Neuronal stem cell (in vitro differentiated cells): ENCODE measurements at regions not wholly inside any gene's neighbourhood (a gene's known extent, or its start where the extent isn't known, plus 50 kb on each side); places are given as distances from the start of the nearest gene placed in this dataset.

Experiments used
- DNase-seq: peaks from one replicate; pipeline ENCODE4 v3.0.0-alpha.2; 2013; ENCODE audit warnings: low spot score
- H2AFZ ChIP-seq: one replicate; pipeline ENCODE4 v1.6.1; 2013; ENCODE audit warnings: mild to moderate bottlenecking, low read length, inconsistent platforms
- H2AK5ac ChIP-seq: 2 replicates; pipeline ENCODE4 v1.6.1; 2013; ENCODE audit warnings: low read depth, mild to moderate bottlenecking, inconsistent platforms, low read length, moderate library complexity, mixed read lengths
- H2BK120ac ChIP-seq: 2 replicates; pipeline ENCODE4 v1.6.1; 2013; ENCODE audit warnings: low read depth, mild to moderate bottlenecking, inconsistent platforms, low read length, moderate library complexity, mixed read lengths
- H2BK12ac ChIP-seq: one replicate; pipeline ENCODE4 v1.6.1; 2013; ENCODE audit warnings: low read length, inconsistent platforms
- H2BK15ac ChIP-seq: 2 replicates; pipeline ENCODE4 v1.6.1; 2013; ENCODE audit warnings: mild to moderate bottlenecking, low read length, inconsistent platforms, mixed read lengths
- H2BK5ac ChIP-seq: one replicate; pipeline ENCODE4 v1.6.1; 2013; ENCODE audit warnings: inconsistent platforms, mild to moderate bottlenecking, low read length, moderate library complexity
- H3K14ac ChIP-seq: one replicate; pipeline ENCODE4 v1.6.1; 2013; ENCODE audit warnings: low read length, inconsistent platforms
- H3K18ac ChIP-seq: 2 replicates; pipeline ENCODE4 v1.6.1; 2013; ENCODE audit warnings: low read length, inconsistent platforms
- H3K23ac ChIP-seq: 2 replicates; pipeline ENCODE4 v1.6.1; 2013; ENCODE audit warnings: low read depth, mild to moderate bottlenecking, mixed read lengths, low read length, inconsistent platforms; ENCODE audit not compliant: poor library complexity
- H3K27ac ChIP-seq: replicated peaks from 3 replicates; pipeline ENCODE4 v1.5.1; 2013; ENCODE audit warnings: low read length, inconsistent platforms
- H3K27me3 ChIP-seq, 3 experiments: 2 replicates each; pipeline ENCODE4 v1.6.1; 2013; ENCODE audit warnings: low read length in 3 of 3, mild to moderate bottlenecking in 2 of 3, inconsistent platforms in 1 of 3, low read depth in 1 of 3, mixed read lengths in 1 of 3, moderate library complexity in 1 of 3; ENCODE audit not compliant: control insufficient read depth in 3 of 3, insufficient read depth in 3 of 3
- H3K36me3 ChIP-seq, 2 donors: replicated peaks in 1 of 2; 2 replicates each; pipeline ENCODE4 v1.6.1; 2013; ENCODE audit warnings: low read length in 2 of 2; ENCODE audit not compliant: control insufficient read depth in 2 of 2, insufficient read depth in 2 of 2
- H3K4ac ChIP-seq: 2 replicates; pipeline ENCODE4 v1.6.1; 2013; ENCODE audit warnings: inconsistent platforms, mild to moderate bottlenecking, low read length, moderate library complexity
- H3K4me1 ChIP-seq, 2 donors: 1 replicate in 1 of 2; 2 replicates in 1 of 2; pipeline ENCODE4 v1.6.1; 2013; ENCODE audit warnings: low read length in 2 of 2, low read depth in 1 of 2; ENCODE audit not compliant: control insufficient read depth in 2 of 2, insufficient read depth in 1 of 2
- H3K4me2 ChIP-seq: one replicate; pipeline ENCODE4 v1.6.1; 2013; ENCODE audit warnings: mild to moderate bottlenecking, low read length, inconsistent platforms; ENCODE audit not compliant: insufficient read depth, poor library complexity, severe bottlenecking
- H3K4me3 ChIP-seq, 2 donors: 2 replicates each; pipeline ENCODE4 v1.5.1; 2013; ENCODE audit warnings: low read length in 2 of 2, mild to moderate bottlenecking in 2 of 2, inconsistent platforms in 1 of 2, moderate library complexity in 1 of 2
- H3K79me1 ChIP-seq: one replicate; pipeline ENCODE4 v1.6.1; 2013; ENCODE audit warnings: low read depth, mild to moderate bottlenecking, inconsistent platforms, low read length, moderate library complexity
- H3K9ac ChIP-seq: one replicate; pipeline ENCODE4 v1.6.1; 2013; ENCODE audit warnings: mild to moderate bottlenecking, low read depth, low read length, inconsistent platforms; ENCODE audit not compliant: poor library complexity
- H3K9me3 ChIP-seq, 2 donors: replicated peaks in 1 of 2; 2 replicates each; pipeline versions ENCODE3 to v1.6.1; 2013; ENCODE audit warnings: low read length in 2 of 2, mild to moderate bottlenecking in 2 of 2, inconsistent platforms in 1 of 2, low read depth in 1 of 2, mixed read lengths in 1 of 2, moderate library complexity in 1 of 2; ENCODE audit not compliant: control insufficient read depth in 2 of 2, insufficient read depth in 1 of 2
- H4K8ac ChIP-seq: one replicate; pipeline ENCODE4 v1.6.1; 2013; ENCODE audit warnings: low read depth, mild to moderate bottlenecking, inconsistent platforms, low read length, moderate library complexity
- H4K91ac ChIP-seq: one replicate; pipeline ENCODE4 v1.6.1; 2013; ENCODE audit warnings: low read length, low read depth, mild to moderate bottlenecking, inconsistent platforms; ENCODE audit not compliant: poor library complexity
- WGBS, 2 donors: extraction: QIAGEN DNeasy Blood & Tissue Kit; methylation state at CpG; one replicate each; pipeline ENCODE4 v1.1.7; 2013; ENCODE audit warnings: missing lambda C conversion rate in 2 of 2, mixed read lengths in 1 of 2; ENCODE audit not compliant: insufficient read length in 2 of 2, insufficient replicate concordance in 1 of 2; ENCODE audit errors: extremely low coverage in 2 of 2; 5-methylcytosine and 5-hydroxymethylcytosine counted together

- no peaks in the 10 kb centered on the region for H3K27me3 ChIP-seq
- no peak overlapping the region for H3K23ac ChIP-seq
- no peak overlapping the region for H3K14ac ChIP-seq
- H3K27ac ChIP-seq = no peak overlapping the region
- no peak overlapping the region for H3K4me3 ChIP-seq
- H2BK5ac ChIP-seq = no peak overlapping the region
- no peak overlapping the region for H3K18ac ChIP-seq
- no peak overlapping the region for H3K4ac ChIP-seq
- H2BK12ac ChIP-seq = no peak overlapping the region
- no peaks in the 10 kb centered on the region for H3K79me1 ChIP-seq
- no peak for DNase-seq
- no peak overlapping the region for H2AK5ac ChIP-seq
- H4K91ac ChIP-seq = no peak overlapping the region
- no peak overlapping the region for H2BK120ac ChIP-seq
- no peak overlapping the region for H4K8ac ChIP-seq
- H3K4me2 ChIP-seq = no peak overlapping the region
- WGBS, 2 donors = no CpG with 5 or more reads among the region's 3 CpGs
- no peaks in the 10 kb centered on the region for H3K36me3 ChIP-seq
- no peaks in the 10 kb centered on the region for H3K4me1 ChIP-seq
- H3K9me3 ChIP-seq = no peaks in the 10 kb centered on the region
- no peak overlapping the region for H3K9ac ChIP-seq
- no peak overlapping the region for H2BK15ac ChIP-seq
- H2AFZ ChIP-seq = no peak overlapping the region
Observed at GRCh38 chr18:11271954-11272353, 122.6 kb upstream of the PIEZO2 start.

- Histone ChIP-seq H3K4ac (no peak overlapping the region), H3K4me1 (no peaks in the 10 kb centered on the region), H2BK12ac (no peak overlapping the region), H2AFZ (no peak overlapping the region), H3K27me3 (no peaks in the 10 kb centered on the region), H3K14ac (no peak overlapping the region), H2BK15ac (no peak overlapping the region), H2BK5ac (no peak overlapping the region), H3K4me3 (no peak overlapping the region), H3K36me3 (no peaks in the 10 kb centered on the region), H3K4me2 (no peak overlapping the region), H4K91ac (no peak overlapping the region), H3K23ac (no peak overlapping the region), H3K79me1 (no peaks in the 10 kb centered on the region), H3K9ac (no peak overlapping the region), H3K27ac (no peak overlapping the region), H3K18ac (no peak overlapping the region), H4K8ac (no peak overlapping the region), H2AK5ac (no peak overlapping the region), H3K9me3 (no peaks in the 10 kb centered on the region), H2BK120ac (no peak overlapping the region)
- DNase-seq = no peak
- WGBS, 2 donors = no CpG with 5 or more reads among the region's 8 CpGs
Observed at GRCh38 chr18:11269257-11269656, 119.9 kb upstream of the PIEZO2 start.

- no peaks in the 10 kb centered on the region for H3K79me1 ChIP-seq
- H3K27ac ChIP-seq = no peak overlapping the region
- no peak overlapping the region for H2BK120ac ChIP-seq
- H3K4me2 ChIP-seq = no peak overlapping the region
- H2BK15ac ChIP-seq = no peak overlapping the region
- H4K8ac ChIP-seq = no peak overlapping the region
- no peak overlapping the region for H2BK12ac ChIP-seq
- WGBS, 2 donors = no CpG with 5 or more reads among the region's 9 CpGs
- H3K36me3 ChIP-seq = no peaks in the 10 kb centered on the region
- no peak overlapping the region for H3K14ac ChIP-seq
- H2AFZ ChIP-seq = no peak overlapping the region
- no peak overlapping the region for H3K4me3 ChIP-seq
- H3K23ac ChIP-seq = no peak overlapping the region
- H3K27me3 ChIP-seq = no peaks in the 10 kb centered on the region
- no peak overlapping the region for H4K91ac ChIP-seq
- no peak for DNase-seq
- no peak overlapping the region for H3K9ac ChIP-seq
- no peaks in the 10 kb centered on the region for H3K9me3 ChIP-seq
- no peak overlapping the region for H2AK5ac ChIP-seq
- H3K4ac ChIP-seq = no peak overlapping the region
- H3K4me1 ChIP-seq = no peaks in the 10 kb centered on the region
- no peak overlapping the region for H3K18ac ChIP-seq
- H2BK5ac ChIP-seq = no peak overlapping the region
Observed at GRCh38 chr18:11268741-11269233, 119.4 kb upstream of the PIEZO2 start.

GRCh38 chr18:11268153-11268552, 118.8 kb upstream of the PIEZO2 start:
- Histone ChIP-seq H3K18ac (no peak overlapping the region), H3K36me3 (no peaks in the 10 kb centered on the region), H2BK15ac (no peak overlapping the region), H4K91ac (no peak overlapping the region), H2AK5ac (no peak overlapping the region), H2BK5ac (no peak overlapping the region), H3K9me3 (no peaks in the 10 kb centered on the region), H3K4me2 (no peak overlapping the region), H3K9ac (no peak overlapping the region), H3K23ac (no peak overlapping the region), H2AFZ (no peak overlapping the region), H3K27me3 (no peaks in the 10 kb centered on the region), H2BK12ac (no peak overlapping the region), H3K79me1 (no peaks in the 10 kb centered on the region), H3K14ac (no peak overlapping the region), H2BK120ac (no peak overlapping the region), H4K8ac (no peak overlapping the region), H3K4me3 (no peak overlapping the region), H3K4ac (no peak overlapping the region), H3K27ac (no peak overlapping the region), H3K4me1 (no peaks in the 10 kb centered on the region)
- no CpG with 5 or more reads among the region's 2 CpGs for WGBS, 2 donors
- no peak for DNase-seq
